Natural killer cell treated with Interleukin-12 subunit alpha and Interleukin-12 subunit beta and Interleukin-15 and Interleukin-18, amount 100 ng/mL, for 72 hours (primary cell): ENCODE measurements at regions not wholly inside any gene's neighbourhood (a gene's known extent, or its start where the extent isn't known, plus 50 kb on each side); places are given as distances from the start of the nearest gene placed in this dataset.

Experiments used
- ATAC-seq, 2 donors: fragments of 150-1000 bp; cut with Tn5 transposase in 1 of 2; sonication (Bioruptor Pico), chemical (Tn5 transposase) in 1 of 2; 2 replicates each; pipeline ENCODE4 v1.10.0; 2021
- DNase-seq: peaks from one replicate; pipeline ENCODE4 v3.0.0; 2022; ENCODE audit warnings: low spot score
- H3K27ac Mint-ChIP-seq, 2 donors: 1 replicate in 1 of 2; 2 replicates in 1 of 2; pipeline ENCODE4 v1.8.0; 2022; ENCODE audit warnings: mixed read lengths in 2 of 2, mild to moderate bottlenecking in 1 of 2, moderate library complexity in 1 of 2
- H3K27me3 Mint-ChIP-seq, 2 donors: 1 replicate in 1 of 2; 2 replicates in 1 of 2; pipeline ENCODE4 v1.8.0; 2022; ENCODE audit warnings: mixed read lengths in 2 of 2
- H3K36me3 Mint-ChIP-seq: one replicate; pipeline ENCODE4 v1.8.0; 2022; ENCODE audit warnings: mixed read lengths
- H3K4me1 Mint-ChIP-seq, 2 donors: 1 replicate in 1 of 2; 2 replicates in 1 of 2; pipeline ENCODE4 v1.8.0; 2022; ENCODE audit warnings: low read depth in 2 of 2, mixed read lengths in 2 of 2, mild to moderate bottlenecking in 1 of 2
- H3K4me3 Mint-ChIP-seq: one replicate; pipeline ENCODE4 v1.8.0; 2022; ENCODE audit warnings: mixed read lengths
- H3K9me3 Mint-ChIP-seq: 2 replicates; pipeline ENCODE4 v1.8.0; 2022; ENCODE audit warnings: mixed read lengths

- ATAC-seq, result no peak
- no peaks in the 10 kb centered on the region for H3K27me3 Mint-ChIP-seq
- H3K4me1 Mint-ChIP-seq, result no peaks in the 10 kb centered on the region
These were observed 368.6 kb upstream of the DPH6 start for GRCh38 chr15:35914573-35914972.

GRCh38 chr15:35921046-35921445 lies 375.1 kb upstream of the DPH6 start:
- no peak for DNase-seq
- H3K4me1 Mint-ChIP-seq, result no peaks in the 10 kb centered on the region
- no peak for ATAC-seq
- H3K36me3 Mint-ChIP-seq, result no peaks in the 10 kb centered on the region
- no peaks in the 10 kb centered on the region for H3K27me3 Mint-ChIP-seq
- H3K27ac Mint-ChIP-seq, result no peak overlapping the region
- H3K4me3 Mint-ChIP-seq, result no peak overlapping the region
- peaks cover 21% of the 10 kb centered on the region for H3K9me3 Mint-ChIP-seq

More at GRCh38 chr15:35914573-35914972, 368.6 kb upstream of the DPH6 start:
- H3K36me3 Mint-ChIP-seq, result no peaks in the 10 kb centered on the region
- DNase-seq, result no peak
- no peak overlapping the region for H3K4me3 Mint-ChIP-seq
- H3K27ac Mint-ChIP-seq, result no peak overlapping the region
- H3K9me3 Mint-ChIP-seq, result peaks cover 22% of the 10 kb centered on the region

DNA sequence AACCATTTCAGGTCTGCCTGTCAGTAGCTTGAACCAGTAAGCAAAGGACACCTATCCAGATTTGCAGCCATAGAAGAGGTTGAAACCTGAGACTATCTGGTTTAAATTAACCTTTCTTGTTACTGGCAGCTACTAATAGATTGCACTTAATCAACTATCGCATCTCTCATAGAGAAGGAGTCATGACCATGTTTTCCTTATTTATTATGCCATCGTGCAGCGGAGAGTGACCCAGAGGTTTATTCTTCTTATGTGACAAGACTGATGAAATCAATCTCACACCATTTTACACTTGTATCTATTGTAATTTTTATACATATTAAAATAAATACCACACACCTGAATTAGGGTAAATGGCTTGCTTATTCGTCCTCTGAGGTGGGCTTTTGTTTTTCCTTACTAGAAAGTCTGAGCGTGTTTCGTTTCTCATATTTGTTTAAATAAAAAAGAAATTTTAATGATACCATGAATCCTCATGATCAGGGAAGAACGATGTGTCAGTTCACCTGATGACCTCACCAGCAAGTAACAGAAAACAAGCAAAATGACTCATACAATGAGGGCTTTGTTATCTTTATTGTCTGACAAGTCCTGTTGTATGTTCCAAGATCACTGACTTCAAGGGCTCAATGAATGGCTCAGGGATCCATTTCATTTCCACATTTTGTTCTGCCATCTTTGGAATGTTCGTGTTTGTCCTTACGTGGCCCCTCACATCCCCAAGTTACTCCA lies 379.5 kb upstream of the DPH6 start:
- no peak for DNase-seq
- Mint-ChIP-seq H3K9me3 (peaks cover 11% of the 10 kb centered on the region), H3K27me3 (no peaks in the 10 kb centered on the region), H3K36me3 (no peaks in the 10 kb centered on the region), H3K4me3 (no peak overlapping the region), H3K27ac (no peak overlapping the region), H3K4me1 (no peaks in the 10 kb centered on the region)
- no peak for ATAC-seq

- Mint-ChIP-seq H3K9me3 (peaks cover 11% of the 10 kb centered on the region), H3K4me3 (no peak overlapping the region), H3K4me1 (no peaks in the 10 kb centered on the region), H3K27me3 (no peaks in the 10 kb centered on the region), H3K36me3 (no peaks in the 10 kb centered on the region), H3K27ac (no peak overlapping the region)
- ATAC-seq (no peak), DNase-seq (no peak)
These were observed 380.0 kb upstream of the DPH6 start for GRCh38 chr15:35926007-35926380.

DNA sequence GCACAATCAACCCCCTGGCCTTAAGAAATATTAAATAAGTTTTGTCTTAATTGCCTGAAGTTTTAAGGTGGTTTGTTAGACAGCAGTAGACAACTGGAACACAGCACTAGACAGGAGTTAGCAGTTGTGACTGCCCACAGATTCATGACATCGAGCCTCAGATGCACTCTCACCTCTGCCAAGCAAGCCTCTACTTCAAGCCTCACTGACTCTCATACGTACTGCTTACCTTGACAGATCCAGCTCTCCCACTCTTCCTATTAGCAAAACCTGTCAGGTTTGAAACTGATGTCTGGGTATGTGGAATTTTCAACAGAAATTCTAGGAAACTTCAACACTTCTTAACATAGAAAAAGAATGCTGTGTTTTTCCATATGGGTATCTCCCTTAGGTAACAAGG lies 382.9 kb upstream of the DPH6 start:
- H3K4me3 Mint-ChIP-seq, result no peak overlapping the region
- no peaks in the 10 kb centered on the region for H3K27me3 Mint-ChIP-seq
- no peak for ATAC-seq
- no peaks in the 10 kb centered on the region for H3K36me3 Mint-ChIP-seq
- no peak for DNase-seq
- H3K27ac Mint-ChIP-seq, result no peak overlapping the region
- no peaks in the 10 kb centered on the region for H3K4me1 Mint-ChIP-seq
- H3K9me3 Mint-ChIP-seq, result peaks cover 11% of the 10 kb centered on the region

DNA sequence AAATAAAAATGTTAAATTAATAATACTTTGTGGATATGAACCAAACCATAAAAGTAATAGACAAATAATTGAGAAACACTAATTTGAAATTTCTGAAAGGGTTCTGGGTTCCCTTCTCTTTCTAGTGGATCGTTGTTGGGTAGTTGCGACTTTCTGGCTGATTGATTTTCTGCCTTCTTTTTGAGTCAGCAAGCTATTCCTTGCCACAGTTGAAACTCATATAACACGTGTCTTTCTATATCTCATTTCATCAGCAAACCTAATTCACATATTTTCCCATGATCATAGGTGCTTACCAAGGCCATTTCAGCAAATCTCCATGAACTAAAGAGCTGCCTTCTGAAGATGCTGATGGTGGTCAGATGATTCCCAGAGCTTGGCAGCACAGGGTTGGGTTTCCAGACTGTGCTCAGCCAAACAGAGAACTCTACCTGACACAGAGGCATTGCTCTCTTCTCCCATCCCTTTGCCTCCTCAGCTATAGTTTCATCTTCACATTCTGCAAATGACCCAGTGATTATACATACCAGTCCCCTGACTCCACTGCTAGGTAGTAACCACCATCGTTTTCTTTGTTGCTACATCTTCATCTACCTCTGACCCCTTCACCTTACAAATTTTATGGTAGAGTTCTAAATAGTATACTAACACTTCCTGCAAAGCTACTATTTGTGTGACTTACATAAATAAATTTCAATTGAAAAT lies 383.9 kb upstream of the DPH6 start:
- Mint-ChIP-seq H3K27me3 (no peaks in the 10 kb centered on the region), H3K4me3 (no peak overlapping the region), H3K27ac (no peak overlapping the region), H3K9me3 (peaks cover 9% of the 10 kb centered on the region), H3K4me1 (no peaks in the 10 kb centered on the region), H3K36me3 (no peaks in the 10 kb centered on the region)
- DNase-seq, result no peak
- ATAC-seq, result no peak

GRCh38 chr15:35931799-35932341 lies 385.9 kb upstream of the DPH6 start:
- Mint-ChIP-seq H3K27ac (no peak overlapping the region), H3K4me3 (no peak overlapping the region), H3K27me3 (no peaks in the 10 kb centered on the region), H3K36me3 (no peaks in the 10 kb centered on the region), H3K4me1 (no peaks in the 10 kb centered on the region), H3K9me3 (peaks cover 2% of the 10 kb centered on the region)
- no peak for DNase-seq
- no peak for ATAC-seq

DNA sequence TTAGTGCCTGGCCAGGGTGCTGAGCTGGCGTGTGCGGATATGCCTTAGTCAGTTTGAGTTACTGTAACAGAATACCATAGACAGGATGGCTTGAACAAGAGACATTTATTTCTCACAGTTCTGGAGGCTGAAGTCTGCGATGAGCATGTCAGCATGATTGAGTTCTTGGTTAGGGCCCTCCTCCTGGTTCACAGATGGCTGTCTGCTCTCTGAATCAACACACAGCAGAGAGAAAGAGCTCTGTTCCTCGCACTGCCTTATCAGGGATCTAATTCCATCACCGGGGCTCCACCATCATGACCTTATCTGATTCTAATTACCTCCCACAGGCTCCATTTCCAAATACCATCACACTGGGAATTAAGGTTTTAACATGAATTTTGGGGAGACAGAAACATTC lies 386.6 kb upstream of the DPH6 start:
- H3K27me3 Mint-ChIP-seq, result no peaks in the 10 kb centered on the region

DNA sequence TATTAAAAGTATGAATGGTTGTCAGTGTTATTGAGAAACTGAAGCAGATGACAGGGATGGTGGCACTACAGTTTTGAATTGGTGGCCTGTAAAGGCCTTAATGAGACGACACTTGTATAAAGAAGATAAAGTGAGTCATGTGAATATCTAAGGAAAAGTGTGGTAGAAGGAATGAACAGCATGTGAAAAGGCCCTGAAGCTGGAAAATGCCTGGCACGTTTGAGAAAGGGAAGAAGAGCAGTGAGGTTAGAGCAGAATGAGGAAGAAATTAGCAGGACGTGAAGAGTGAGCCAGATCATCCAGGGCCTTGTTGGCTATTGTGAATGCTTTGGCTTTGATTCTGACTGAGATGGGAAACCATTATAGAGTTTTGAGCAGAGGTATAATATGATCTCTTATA lies 387.6 kb upstream of the DPH6 start:
- H3K27ac Mint-ChIP-seq, result no peak overlapping the region
- ATAC-seq, result no peak
- no peak overlapping the region for H3K4me3 Mint-ChIP-seq
- H3K4me1 Mint-ChIP-seq, result no peaks in the 10 kb centered on the region
- H3K36me3 Mint-ChIP-seq, result no peaks in the 10 kb centered on the region
- peaks cover 2% of the 10 kb centered on the region for H3K9me3 Mint-ChIP-seq
- no peak for DNase-seq
- no peaks in the 10 kb centered on the region for H3K27me3 Mint-ChIP-seq

More for the DNA sequence above, 386.6 kb upstream of the DPH6 start:
- H3K4me3 Mint-ChIP-seq, result no peak overlapping the region
- no peak overlapping the region for H3K27ac Mint-ChIP-seq
- DNase-seq, result no peak
- no peak for ATAC-seq
- H3K9me3 Mint-ChIP-seq, result no peaks in the 10 kb centered on the region
- no peaks in the 10 kb centered on the region for H3K36me3 Mint-ChIP-seq
- no peaks in the 10 kb centered on the region for H3K4me1 Mint-ChIP-seq

DNA sequence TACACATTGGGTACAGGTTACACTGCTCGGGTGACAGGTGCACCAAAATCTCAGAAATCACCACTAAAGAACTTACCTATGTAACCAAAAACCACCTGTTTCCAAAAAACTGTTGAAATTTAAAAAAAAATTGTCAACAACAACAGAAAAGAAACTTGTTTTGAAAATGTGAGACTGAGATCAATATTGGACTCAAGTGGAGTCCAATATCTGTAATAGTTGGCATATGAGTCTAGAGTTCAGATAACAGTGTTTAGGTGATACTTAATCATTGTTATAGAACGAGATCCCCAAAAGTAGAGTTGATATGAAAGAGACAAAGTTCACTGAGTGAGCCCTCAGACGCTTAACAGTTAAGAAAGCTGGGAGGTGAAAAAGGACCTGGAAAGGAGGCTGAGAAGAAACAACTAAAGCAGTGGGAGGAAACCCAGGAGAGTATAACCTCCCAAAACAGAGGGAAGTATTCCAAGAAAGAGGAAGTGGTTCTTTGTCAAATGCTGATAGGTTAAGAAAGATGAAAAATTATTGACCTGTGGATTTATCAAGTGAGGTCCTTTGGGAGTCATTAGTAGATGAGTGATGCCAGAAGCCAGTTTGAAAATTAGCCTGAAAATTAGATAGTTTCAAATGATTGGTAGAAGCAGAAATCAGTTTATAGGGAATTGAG lies 388.6 kb upstream of the DPH6 start:
- Mint-ChIP-seq H3K9me3 (peaks cover 2% of the 10 kb centered on the region), H3K4me1 (no peaks in the 10 kb centered on the region), H3K4me3 (no peak overlapping the region), H3K27ac (no peak overlapping the region), H3K36me3 (no peaks in the 10 kb centered on the region), H3K27me3 (no peaks in the 10 kb centered on the region)
- DNase-seq (no peak), ATAC-seq (no peak)

DNA sequence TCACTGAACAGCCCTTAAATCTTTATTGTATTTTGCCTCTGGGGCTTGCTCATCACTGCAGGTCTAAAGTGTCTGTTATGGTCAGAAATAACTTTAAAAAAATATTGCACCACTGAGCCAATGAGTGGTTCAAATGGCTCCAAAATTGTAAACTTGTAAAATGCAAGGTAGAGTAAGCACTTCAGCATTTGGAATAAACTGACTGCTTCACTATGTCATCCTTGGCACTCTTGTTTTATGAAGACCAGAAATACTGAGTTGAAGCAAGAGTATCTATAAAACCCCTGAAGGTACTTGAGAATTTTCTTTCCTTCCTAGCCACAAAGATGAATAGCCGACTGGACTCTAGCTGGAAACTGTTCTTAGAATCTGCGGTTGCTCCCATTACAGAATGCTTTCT lies 390.3 kb upstream of the DPH6 start:
- Mint-ChIP-seq H3K27ac (no peak overlapping the region), H3K4me3 (no peak overlapping the region), H3K4me1 (no peaks in the 10 kb centered on the region), H3K27me3 (no peaks in the 10 kb centered on the region), H3K9me3 (peaks cover 2% of the 10 kb centered on the region), H3K36me3 (no peaks in the 10 kb centered on the region)
- ATAC-seq (no peak), DNase-seq (no peak)

GRCh38 chr15:35937380-35937779 lies 391.4 kb upstream of the DPH6 start:
- no peaks in the 10 kb centered on the region for H3K36me3 Mint-ChIP-seq
- H3K9me3 Mint-ChIP-seq, result peaks cover 2% of the 10 kb centered on the region
- no peak overlapping the region for H3K4me3 Mint-ChIP-seq
- H3K27ac Mint-ChIP-seq, result no peak overlapping the region
- no peaks in the 10 kb centered on the region for H3K4me1 Mint-ChIP-seq
- no peak for ATAC-seq
- H3K27me3 Mint-ChIP-seq, result no peaks in the 10 kb centered on the region
- no peak for DNase-seq

DNA sequence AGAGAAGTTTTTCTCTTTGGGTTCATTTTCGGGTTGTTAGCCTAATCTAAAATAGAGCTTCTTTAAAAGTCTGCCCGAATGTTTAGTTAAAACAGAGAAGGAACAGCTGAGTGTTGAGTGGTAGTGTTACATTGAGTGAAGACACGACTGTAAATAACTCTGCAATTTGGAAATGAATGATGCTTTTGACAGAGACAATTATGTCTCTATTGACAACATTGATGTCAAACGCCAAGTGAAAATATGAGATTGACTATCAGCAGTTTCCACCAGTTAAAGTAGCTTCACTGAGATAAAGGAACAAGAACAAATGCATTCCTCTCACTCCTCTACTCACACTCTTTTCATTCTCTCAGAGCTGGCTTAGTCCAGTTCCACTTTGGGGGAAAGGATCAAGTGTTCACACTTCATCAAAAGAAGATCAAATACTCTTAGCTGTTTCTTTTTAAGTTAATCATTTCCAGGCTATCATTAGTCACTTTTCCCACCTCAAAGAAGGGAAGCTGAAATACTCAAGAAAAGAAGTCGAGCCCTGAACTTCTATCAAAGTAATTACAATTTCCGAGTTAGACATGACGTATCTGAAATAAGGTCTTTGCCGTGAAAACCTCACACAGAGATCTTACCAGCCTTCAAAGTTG lies 399.1 kb upstream of the DPH6 start:
- Mint-ChIP-seq H3K27me3 (no peaks in the 10 kb centered on the region), H3K36me3 (peaks cover 9% of the 10 kb centered on the region), H3K9me3 (peaks cover 24% of the 10 kb centered on the region), H3K27ac (no peak overlapping the region), H3K4me1 (no peaks in the 10 kb centered on the region), H3K4me3 (no peak overlapping the region)
- ATAC-seq (no peak), DNase-seq (no peak)

DNA sequence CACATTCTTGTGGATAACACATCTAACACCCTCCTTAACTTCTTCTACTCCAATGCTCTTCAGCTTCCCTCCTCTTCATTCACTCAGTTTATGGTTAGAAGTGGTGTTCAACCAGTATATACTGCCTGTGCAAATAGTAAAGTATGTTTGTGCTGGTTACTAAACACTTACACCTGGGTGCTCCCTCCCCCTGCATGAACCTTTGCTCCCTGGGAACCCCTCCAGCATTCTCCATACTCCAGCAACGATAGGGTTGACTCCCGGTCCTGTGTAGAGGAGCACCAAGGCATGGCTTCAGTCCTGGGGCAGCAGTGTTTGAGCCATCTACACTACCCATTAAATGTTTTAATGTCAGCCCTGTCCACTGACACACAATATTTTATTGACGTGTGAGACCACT lies 407.5 kb upstream of the DPH6 start:
- no peak overlapping the region for H3K27ac Mint-ChIP-seq
- ATAC-seq (no peak), DNase-seq (no peak)
- H3K27me3 Mint-ChIP-seq, result no peaks in the 10 kb centered on the region
- H3K36me3 Mint-ChIP-seq, result no peaks in the 10 kb centered on the region
- no peak overlapping the region for H3K4me3 Mint-ChIP-seq
- H3K9me3 Mint-ChIP-seq, result peaks cover 7% of the 10 kb centered on the region
- no peaks in the 10 kb centered on the region for H3K4me1 Mint-ChIP-seq
